Erythroblast (primary cell): ENCODE measurements at regions not wholly inside any gene's neighbourhood (a gene's known extent, or its start where the extent isn't known, plus 50 kb on each side); places are given as distances from the start of the nearest gene placed in this dataset.

ENCODE experiments used
- GATA1 ChIP-seq: IDR thresholded peaks from 2 replicates; pipeline ENCODE4 v1.6.1; 2011; ENCODE audit warnings: low read depth, mild to moderate bottlenecking, control low read depth, low read length, moderate library complexity
- POLR2A ChIP-seq: IDR thresholded peaks from 2 replicates; pipeline ENCODE4 v1.6.1; 2011; ENCODE audit warnings: mild to moderate bottlenecking, low read length

DNA sequence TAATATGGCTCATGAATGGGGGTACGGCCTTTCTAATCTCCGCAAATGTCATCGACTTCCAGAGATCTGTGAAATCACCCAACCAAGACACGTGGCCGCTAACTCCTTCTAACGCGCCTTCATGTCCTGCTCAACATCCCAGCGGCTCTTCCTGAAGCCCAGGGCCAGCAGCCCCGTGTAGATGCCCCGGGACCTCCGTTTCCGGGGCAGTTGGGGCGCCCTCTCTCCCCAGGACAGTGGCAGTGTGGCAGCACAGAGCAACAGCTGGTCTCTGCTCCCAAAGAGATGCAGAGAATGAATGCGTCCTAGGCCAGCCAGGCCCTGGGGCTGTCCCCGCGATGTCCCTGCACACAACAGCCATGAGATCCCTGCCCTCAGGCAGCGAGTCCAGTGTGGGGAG is 153.5 kb downstream of the RBFOX3 start:
- TF ChIP-seq POLR2A (no peak), GATA1 (no peak)
